ENCODE measurements at regions not wholly inside any gene's neighbourhood (a gene's known extent, or its start where the extent isn't known, plus 50 kb on each side); places are given as distances from the start of the nearest gene placed in this dataset.
"Not testable (repeated sequence)": the region's sequence is repeated elsewhere in the genome, so short reads cannot be mapped to it uniquely, and the experiment has no call there.

DNA sequence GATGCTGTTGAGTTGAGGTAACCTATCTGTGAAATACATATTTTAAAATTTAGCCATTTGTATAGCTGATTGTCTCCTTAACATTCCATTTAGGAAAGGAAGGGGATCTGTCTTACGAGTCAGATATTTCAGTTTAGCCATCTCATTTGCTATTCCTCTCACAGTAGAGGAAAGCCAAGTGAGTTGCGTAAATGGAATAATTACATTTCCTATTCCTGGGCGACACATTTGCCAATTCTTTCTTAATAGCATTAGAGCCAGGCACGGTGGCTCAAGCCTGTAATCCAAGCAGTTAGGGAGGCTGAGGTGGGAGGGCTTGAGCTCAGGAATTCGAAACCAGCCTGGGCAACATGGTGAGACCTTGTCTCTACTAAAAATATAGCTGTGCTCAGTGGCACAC lies 116.3 kb downstream of the TMX1 start:
- no peaks in the 10 kb centered on the region for H3K9me3 ChIP-seq (ENCODE audit: low read length)
- H3K9ac ChIP-seq (ENCODE audit: low read length) = no peak overlapping the region
- H4K20me1 ChIP-seq (ENCODE audit: insufficient read depth, low read depth, low read length) = no peaks in the 10 kb centered on the region
- H2AFZ ChIP-seq (ENCODE audit: low read length) = no peak overlapping the region
- no peaks in the 10 kb centered on the region for H3K4me1 ChIP-seq (ENCODE audit: low read length)
- no peaks in the 10 kb centered on the region for H3K79me2 ChIP-seq (ENCODE audit: low read length)
- H3K27me3 ChIP-seq (ENCODE audit: low read length) = no peaks in the 10 kb centered on the region
- H3K4me2 ChIP-seq (ENCODE audit: low read depth, low read length, poor library complexity, severe bottlenecking) = no peak overlapping the region
- H3K36me3 ChIP-seq (ENCODE audit: insufficient read depth, low read length) = no peaks in the 10 kb centered on the region
- H3K4me3 ChIP-seq (ENCODE audit: low read length) = no peak overlapping the region
- no peak for DNase-seq
- no peaks in the 10 kb centered on the region for H3K9me2 ChIP-seq (replicated peaks; ENCODE audit: insufficient read depth, low read length)
- no peak overlapping the region for H3K27ac ChIP-seq (ENCODE audit: low read length)

- DNase-seq = no peak
- H2AFZ ChIP-seq (ENCODE audit: low read length) = no peak overlapping the region
- H3K27me3 ChIP-seq (ENCODE audit: low read length) = no peaks in the 10 kb centered on the region
- H3K79me2 ChIP-seq (ENCODE audit: low read length) = no peaks in the 10 kb centered on the region
- no peaks in the 10 kb centered on the region for H3K4me1 ChIP-seq (ENCODE audit: low read length)
- no peaks in the 10 kb centered on the region for H3K9me2 ChIP-seq (replicated peaks; ENCODE audit: insufficient read depth, low read length)
- no peaks in the 10 kb centered on the region for H4K20me1 ChIP-seq (ENCODE audit: insufficient read depth, low read depth, low read length)
- H3K4me2 ChIP-seq (ENCODE audit: low read depth, low read length, poor library complexity, severe bottlenecking) = no peak overlapping the region
- no peaks in the 10 kb centered on the region for H3K36me3 ChIP-seq (ENCODE audit: insufficient read depth, low read length)
- no peak overlapping the region for H3K9ac ChIP-seq (ENCODE audit: low read length)
- H3K4me3 ChIP-seq (ENCODE audit: low read length) = no peak overlapping the region
- H3K9me3 ChIP-seq (ENCODE audit: low read length) = no peaks in the 10 kb centered on the region
- H3K27ac ChIP-seq (ENCODE audit: low read length) = no peak overlapping the region
These were observed 117.2 kb downstream of the TMX1 start for GRCh38 chr14:51357250-51357649.

- Histone ChIP-seq H3K27ac (ENCODE audit: low read length) (no peak overlapping the region), H3K4me3 (ENCODE audit: low read length) (no peak overlapping the region), H3K9me3 (ENCODE audit: low read length) (no peaks in the 10 kb centered on the region), H4K20me1 (ENCODE audit: insufficient read depth, low read depth, low read length) (no peaks in the 10 kb centered on the region), H3K4me2 (ENCODE audit: low read depth, low read length, poor library complexity, severe bottlenecking) (no peak overlapping the region), H3K79me2 (ENCODE audit: low read length) (no peaks in the 10 kb centered on the region), H3K36me3 (ENCODE audit: insufficient read depth, low read length) (no peaks in the 10 kb centered on the region), H3K4me1 (ENCODE audit: low read length) (no peaks in the 10 kb centered on the region), H2AFZ (ENCODE audit: low read length) (no peak overlapping the region), H3K9ac (ENCODE audit: low read length) (no peak overlapping the region), H3K9me2 (replicated peaks; ENCODE audit: insufficient read depth, low read length) (no peaks in the 10 kb centered on the region), H3K27me3 (ENCODE audit: low read length) (no peaks in the 10 kb centered on the region)
- no peak for DNase-seq
These were observed 120.5 kb downstream of the TMX1 start for GRCh38 chr14:51360592-51360991.

DNA sequence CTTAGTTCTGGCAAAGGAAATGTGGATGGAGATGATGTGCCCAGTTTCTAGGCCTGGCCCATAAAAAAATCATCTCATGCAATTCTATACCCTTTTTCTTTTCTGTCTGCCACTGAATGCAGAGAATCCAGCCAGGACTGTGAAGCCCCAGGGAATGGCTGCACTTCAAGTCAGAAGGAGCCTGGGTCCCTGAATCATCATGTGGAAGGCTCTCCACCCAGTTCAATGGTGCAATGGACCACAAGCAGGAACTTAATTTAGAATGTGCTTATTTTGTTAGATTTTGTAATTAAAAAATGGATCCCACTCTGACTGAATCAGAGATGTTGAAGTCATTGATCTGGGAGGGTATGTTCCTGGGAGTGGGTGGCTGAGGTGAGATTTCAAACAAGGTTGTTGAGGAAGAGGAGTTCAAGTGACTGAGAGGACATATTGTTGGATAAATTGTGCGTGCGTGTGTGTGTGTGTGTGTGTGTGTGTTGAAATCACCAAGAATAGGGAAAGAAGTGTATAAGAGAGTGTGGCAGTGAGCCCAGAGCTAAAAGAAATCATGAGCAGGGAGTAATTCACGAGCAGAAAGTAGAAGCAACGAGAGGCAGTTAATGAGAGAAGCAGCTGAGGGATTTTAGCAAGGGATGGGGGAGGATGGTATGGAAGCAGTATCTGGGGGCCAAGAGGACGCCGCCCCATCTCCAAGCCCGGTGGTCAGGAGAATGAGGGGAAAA lies 125.4 kb downstream of the TMX1 start:
- H3K4me3 ChIP-seq (ENCODE audit: low read length) = no peak overlapping the region
- no peaks in the 10 kb centered on the region for H3K4me1 ChIP-seq (ENCODE audit: low read length)
- H3K4me2 ChIP-seq (ENCODE audit: low read depth, low read length, poor library complexity, severe bottlenecking) = no peak overlapping the region
- H2AFZ ChIP-seq (ENCODE audit: low read length) = no peak overlapping the region
- no peaks in the 10 kb centered on the region for H3K27me3 ChIP-seq (ENCODE audit: low read length)
- no peaks in the 10 kb centered on the region for H3K36me3 ChIP-seq (ENCODE audit: insufficient read depth, low read length)
- H3K27ac ChIP-seq (ENCODE audit: low read length) = no peak overlapping the region
- no peak for DNase-seq
- no peaks in the 10 kb centered on the region for H4K20me1 ChIP-seq (ENCODE audit: insufficient read depth, low read depth, low read length)
- no peaks in the 10 kb centered on the region for H3K9me2 ChIP-seq (replicated peaks; ENCODE audit: insufficient read depth, low read length)
- H3K9me3 ChIP-seq (ENCODE audit: low read length) = no peaks in the 10 kb centered on the region
- no peaks in the 10 kb centered on the region for H3K79me2 ChIP-seq (ENCODE audit: low read length)
- H3K9ac ChIP-seq (ENCODE audit: low read length) = no peak overlapping the region

- not testable (repeated sequence) for H3K79me2 ChIP-seq (ENCODE audit: low read length); H3K4me2 ChIP-seq (ENCODE audit: low read depth, low read length, poor library complexity, severe bottlenecking); H3K9me3 ChIP-seq (ENCODE audit: low read length); H3K27ac ChIP-seq (ENCODE audit: low read length); H3K27me3 ChIP-seq (ENCODE audit: low read length); H3K9me2 ChIP-seq (replicated peaks; ENCODE audit: insufficient read depth, low read length); H3K9ac ChIP-seq (ENCODE audit: low read length); H4K20me1 ChIP-seq (ENCODE audit: insufficient read depth, low read depth, low read length); H2AFZ ChIP-seq (ENCODE audit: low read length); DNase-seq; H3K4me1 ChIP-seq (ENCODE audit: low read length); H3K4me3 ChIP-seq (ENCODE audit: low read length); H3K36me3 ChIP-seq (ENCODE audit: insufficient read depth, low read length)
These were observed 126.4 kb downstream of the TMX1 start for GRCh38 chr14:51366460-51366859.

- not testable (repeated sequence) for H3K4me3 ChIP-seq (ENCODE audit: low read length); H3K9ac ChIP-seq (ENCODE audit: low read length); H3K4me1 ChIP-seq (ENCODE audit: low read length); H2AFZ ChIP-seq (ENCODE audit: low read length); H3K79me2 ChIP-seq (ENCODE audit: low read length); H3K4me2 ChIP-seq (ENCODE audit: low read depth, low read length, poor library complexity, severe bottlenecking); H3K27me3 ChIP-seq (ENCODE audit: low read length); DNase-seq; H3K27ac ChIP-seq (ENCODE audit: low read length); H3K36me3 ChIP-seq (ENCODE audit: insufficient read depth, low read length); H3K9me3 ChIP-seq (ENCODE audit: low read length); H4K20me1 ChIP-seq (ENCODE audit: insufficient read depth, low read depth, low read length); H3K9me2 ChIP-seq (replicated peaks; ENCODE audit: insufficient read depth, low read length)
These were observed 127.0 kb downstream of the TMX1 start for GRCh38 chr14:51366866-51367599.

DNA sequence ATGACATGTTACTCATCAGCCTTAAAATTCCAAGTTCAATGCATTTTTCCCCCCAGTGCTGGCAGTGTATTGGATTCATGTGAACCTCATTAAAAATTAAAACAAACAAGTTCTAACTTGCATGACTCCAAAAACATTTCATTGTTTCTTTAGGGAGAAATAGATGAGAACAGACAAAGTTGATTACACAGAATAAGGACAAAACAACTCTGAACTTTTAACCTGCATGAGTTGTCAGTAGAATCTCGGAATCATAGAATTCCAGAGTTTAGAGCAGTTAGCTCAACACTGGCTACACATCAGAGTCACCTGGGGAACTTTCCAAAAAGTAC lies 127.5 kb downstream of the TMX1 start:
- Histone ChIP-seq H3K4me3 (ENCODE audit: low read length) (no peak overlapping the region), H3K4me1 (ENCODE audit: low read length) (no peaks in the 10 kb centered on the region), H2AFZ (ENCODE audit: low read length) (no peak overlapping the region), H3K9me2 (replicated peaks; ENCODE audit: insufficient read depth, low read length) (no peaks in the 10 kb centered on the region), H4K20me1 (ENCODE audit: insufficient read depth, low read depth, low read length) (no peaks in the 10 kb centered on the region), H3K36me3 (ENCODE audit: insufficient read depth, low read length) (no peaks in the 10 kb centered on the region), H3K27me3 (ENCODE audit: low read length) (no peaks in the 10 kb centered on the region), H3K27ac (ENCODE audit: low read length) (no peak overlapping the region), H3K79me2 (ENCODE audit: low read length) (no peaks in the 10 kb centered on the region), H3K9me3 (ENCODE audit: low read length) (no peaks in the 10 kb centered on the region), H3K9ac (ENCODE audit: low read length) (no peak overlapping the region), H3K4me2 (ENCODE audit: low read depth, low read length, poor library complexity, severe bottlenecking) (no peak overlapping the region)
- no peak for DNase-seq

GRCh38 chr14:51368721-51369163 lies 128.7 kb downstream of the TMX1 start:
- no peaks in the 10 kb centered on the region for H3K36me3 ChIP-seq (ENCODE audit: insufficient read depth, low read length)
- H3K79me2 ChIP-seq (ENCODE audit: low read length) = no peaks in the 10 kb centered on the region
- no peak overlapping the region for H3K27ac ChIP-seq (ENCODE audit: low read length)
- no peak for DNase-seq
- no peak overlapping the region for H3K4me3 ChIP-seq (ENCODE audit: low read length)
- H3K27me3 ChIP-seq (ENCODE audit: low read length) = no peaks in the 10 kb centered on the region
- no peaks in the 10 kb centered on the region for H3K9me2 ChIP-seq (replicated peaks; ENCODE audit: insufficient read depth, low read length)
- H2AFZ ChIP-seq (ENCODE audit: low read length) = no peak overlapping the region
- H3K4me2 ChIP-seq (ENCODE audit: low read depth, low read length, poor library complexity, severe bottlenecking) = no peak overlapping the region
- no peak overlapping the region for H3K9ac ChIP-seq (ENCODE audit: low read length)
- H3K9me3 ChIP-seq (ENCODE audit: low read length) = no peaks in the 10 kb centered on the region
- H3K4me1 ChIP-seq (ENCODE audit: low read length) = no peaks in the 10 kb centered on the region
- H4K20me1 ChIP-seq (ENCODE audit: insufficient read depth, low read depth, low read length) = no peaks in the 10 kb centered on the region
